NT2/D1 (cell line): ENCODE measurements at regions not wholly inside any gene's neighbourhood (a gene's known extent, or its start where the extent isn't known, plus 50 kb on each side); places are given as distances from the start of the nearest gene placed in this dataset.

Experiments used
- SUZ12 ChIP-seq: IDR thresholded peaks from 2 replicates; pipeline ENCODE4 v1.6.1; 2011; ENCODE audit not compliant: insufficient read length, insufficient read depth; ENCODE audit errors: extremely low read depth
- YY1 ChIP-seq: IDR thresholded peaks from 2 replicates; pipeline ENCODE4 v1.6.1; 2011; ENCODE audit not compliant: insufficient read length, insufficient read depth
- ZNF274 ChIP-seq: IDR thresholded peaks from 2 replicates; pipeline ENCODE4 v1.6.1; 2011; ENCODE audit warnings: mild to moderate bottlenecking, low read depth, low read length

DNA sequence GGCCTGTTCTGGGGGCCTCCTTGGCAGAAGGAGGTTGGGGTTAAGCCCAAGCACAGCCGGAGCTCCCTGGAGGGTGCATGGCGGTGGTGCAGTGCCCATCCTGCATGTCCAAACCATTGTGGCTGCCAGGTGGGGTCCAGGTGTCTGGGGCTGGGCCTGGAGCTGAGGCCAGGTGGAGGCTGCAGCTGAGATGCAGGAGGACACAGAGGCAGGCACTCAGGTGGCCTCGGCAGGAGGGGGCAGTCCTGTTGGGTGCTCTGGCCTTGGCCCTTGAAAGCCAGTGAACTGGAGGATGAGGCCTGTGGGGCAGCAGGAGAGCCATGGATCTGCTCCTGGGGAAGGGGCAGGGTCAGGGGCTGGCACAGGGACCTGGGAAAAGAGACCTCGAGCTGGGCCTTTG is 195.3 kb downstream of the OLFM1 start:
- TF ChIP-seq YY1 (no peak), ZNF274 (no peak), SUZ12 (no peak)
